ENCODE measurements at regions not wholly inside any gene's neighbourhood (a gene's known extent, or its start where the extent isn't known, plus 50 kb on each side); places are given as distances from the start of the nearest gene placed in this dataset.

DNA sequence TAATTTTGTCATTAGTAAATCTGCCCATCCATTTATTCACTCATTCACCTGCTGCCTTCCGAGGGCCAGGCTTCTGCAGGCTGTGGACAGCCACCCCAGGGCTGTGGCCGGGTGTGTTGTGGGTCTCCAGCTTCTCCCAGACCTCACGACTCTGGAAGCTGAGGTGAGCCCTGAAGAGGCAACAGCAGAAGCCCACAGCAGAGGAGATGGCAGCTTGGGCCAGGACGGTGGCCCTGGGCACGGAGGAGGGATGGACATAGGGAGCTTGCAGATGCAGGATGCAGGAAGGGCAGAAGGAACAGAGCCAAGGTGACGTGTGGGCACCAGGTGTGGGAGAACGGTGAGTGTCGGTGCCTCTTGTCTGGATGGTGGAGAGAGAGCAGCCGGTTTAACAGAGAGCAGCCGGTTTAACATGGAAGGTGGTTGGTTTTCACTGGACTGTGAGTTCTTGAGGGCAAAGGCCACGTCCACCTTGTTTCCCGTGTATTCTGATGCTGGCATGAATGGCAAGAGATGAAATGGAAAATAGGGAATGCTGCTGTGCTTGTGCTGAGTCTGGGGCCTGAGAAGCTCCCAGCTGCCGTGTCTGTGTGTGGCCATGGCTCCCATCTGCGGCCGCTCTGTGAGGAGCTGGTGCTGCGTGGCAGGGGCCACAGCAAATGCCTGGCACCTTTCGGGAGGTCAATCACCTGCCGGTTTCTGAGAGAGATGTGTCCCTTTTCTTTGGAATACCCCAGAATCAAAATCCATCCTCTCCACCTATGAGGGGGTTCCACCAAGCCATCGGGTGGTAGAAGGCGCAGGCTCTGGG lies 669.9 kb downstream of the BRD1 start:
- WGBS, 3 donors = 78 to 82% (median 80%) methylated on average over 20 of the region's 20 CpGs
- Histone ChIP-seq H3K4me3 (no peak overlapping the region), H3K27ac (no peak overlapping the region), H3K27me3 (ENCODE audit: insufficient read depth in 3 of 3, low read length in 2 of 3) (peaks cover 0 to 16% (median 2%) of the 10 kb centered on the region in 3 donors), H3K4me1 (no peaks in the 10 kb centered on the region), H3K9me3 (no peaks in the 10 kb centered on the region), H3K36me3 (ENCODE audit: insufficient read depth in 1 of 2, low read depth in 1 of 2) (no peaks in the 10 kb centered on the region)
- intact Hi-C loops (cut with DNase I) = loop anchor here in 1 of 2 donors (10.0 kb wide), 1 partner anchor 63 kb away; no protein-coding TSS in a partner anchor
- DNase-seq (no peak), ATAC-seq (no peak)
- TF ChIP-seq, protein P1, sequence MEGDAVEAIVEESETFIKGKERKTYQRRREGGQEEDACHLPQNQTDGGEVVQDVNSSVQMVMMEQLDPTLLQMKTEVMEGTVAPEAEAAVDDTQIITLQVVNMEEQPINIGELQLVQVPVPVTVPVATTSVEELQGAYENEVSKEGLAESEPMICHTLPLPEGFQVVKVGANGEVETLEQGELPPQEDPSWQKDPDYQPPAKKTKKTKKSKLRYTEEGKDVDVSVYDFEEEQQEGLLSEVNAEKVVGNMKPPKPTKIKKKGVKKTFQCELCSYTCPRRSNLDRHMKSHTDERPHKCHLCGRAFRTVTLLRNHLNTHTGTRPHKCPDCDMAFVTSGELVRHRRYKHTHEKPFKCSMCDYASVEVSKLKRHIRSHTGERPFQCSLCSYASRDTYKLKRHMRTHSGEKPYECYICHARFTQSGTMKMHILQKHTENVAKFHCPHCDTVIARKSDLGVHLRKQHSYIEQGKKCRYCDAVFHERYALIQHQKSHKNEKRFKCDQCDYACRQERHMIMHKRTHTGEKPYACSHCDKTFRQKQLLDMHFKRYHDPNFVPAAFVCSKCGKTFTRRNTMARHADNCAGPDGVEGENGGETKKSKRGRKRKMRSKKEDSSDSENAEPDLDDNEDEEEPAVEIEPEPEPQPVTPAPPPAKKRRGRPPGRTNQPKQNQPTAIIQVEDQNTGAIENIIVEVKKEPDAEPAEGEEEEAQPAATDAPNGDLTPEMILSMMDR (IDR thresholded peaks at IDR 0.05) = no peak

DNA sequence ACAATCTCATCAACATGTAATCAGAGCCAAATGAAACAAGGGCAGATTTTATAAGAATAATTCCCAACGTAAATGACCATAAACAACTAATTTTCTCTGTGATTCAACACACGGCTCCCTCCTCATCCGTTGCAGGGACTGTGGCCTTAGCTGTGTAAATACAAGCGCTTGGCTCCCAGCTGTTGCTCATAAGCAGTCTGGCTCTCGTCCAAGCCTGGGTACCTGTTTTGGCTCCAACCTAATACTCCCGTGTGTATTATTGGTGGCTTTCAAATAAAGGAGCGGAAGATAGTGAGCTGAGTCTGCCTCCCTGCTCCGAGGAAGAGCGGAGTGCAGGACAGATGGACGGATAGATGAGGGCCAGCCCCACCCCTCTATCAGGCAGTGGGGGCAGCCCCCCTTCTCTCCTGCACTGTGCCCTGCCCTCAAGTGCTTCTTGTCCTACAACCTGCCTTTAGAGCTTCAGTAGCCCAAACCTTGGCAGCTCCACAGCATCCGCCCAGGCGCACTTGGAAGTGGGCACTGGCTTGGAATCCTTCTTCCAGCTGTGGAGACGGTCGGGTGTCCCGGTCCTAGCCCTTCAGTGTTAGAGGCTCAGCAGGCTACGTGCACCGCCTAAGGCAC lies 670.9 kb downstream of the BRD1 start:
- whole genome bisulfite sequencing, 3 donors = 35 to 43% (median 36%) methylated on average over 17 of the region's 17 CpGs
- H3K27me3 ChIP-seq (ENCODE audit: insufficient read depth in 3 of 3, low read length in 2 of 3) = peaks cover 0 to 13% (median 2%) of the 10 kb centered on the region in 3 donors

DNA sequence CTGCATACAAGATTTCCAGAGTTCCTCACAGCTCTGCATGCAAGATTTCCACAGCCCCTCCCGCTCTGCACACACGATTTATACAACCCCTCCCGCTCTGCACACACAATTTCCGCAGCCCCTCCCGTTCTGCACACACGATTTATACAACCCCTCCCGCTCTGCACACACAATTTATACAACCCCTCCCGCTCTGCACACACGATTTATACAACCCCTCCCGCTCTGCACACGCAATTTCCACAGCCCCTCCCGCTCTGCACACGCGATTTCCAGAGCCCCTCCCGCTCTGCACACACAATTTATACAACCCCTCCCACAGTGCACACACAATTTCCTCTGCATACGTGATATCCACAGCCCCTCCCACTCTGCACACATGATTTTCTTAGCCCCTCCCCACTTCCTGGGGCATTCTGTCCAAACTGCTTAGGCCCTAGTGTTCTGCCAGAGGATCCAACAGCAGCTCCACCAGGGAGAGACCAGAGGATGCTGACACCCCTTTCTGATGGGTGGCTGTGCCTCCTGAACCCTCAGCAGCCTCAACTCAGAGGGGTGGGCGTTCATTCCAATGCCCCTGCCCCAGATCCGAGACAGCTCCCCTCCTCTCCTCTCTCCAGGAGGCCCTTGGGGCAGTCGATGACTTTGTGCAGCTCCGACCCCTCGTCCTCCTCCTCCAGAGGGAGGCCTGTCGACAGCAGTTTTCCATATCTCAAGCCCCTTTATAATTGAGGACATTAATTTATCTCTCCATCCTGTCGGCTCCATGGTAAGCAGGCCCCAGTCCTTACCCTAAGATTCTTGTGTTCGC lies 671.7 kb downstream of the BRD1 start:
- intact Hi-C loops (cut with DNase I) = loop anchor here in 1 of 2 donors (10.0 kb wide), 1 partner anchor 61 kb away; no protein-coding TSS in a partner anchor
- no peaks in the 10 kb centered on the region for H3K9me3 ChIP-seq
- peaks cover 0 to 14% (median 1%) of the 10 kb centered on the region in 3 donors for H3K27me3 ChIP-seq (ENCODE audit: insufficient read depth in 3 of 3, low read length in 2 of 3)
- H3K4me3 ChIP-seq = no peak overlapping the region
- H3K4me1 ChIP-seq = no peaks in the 10 kb centered on the region
- TF ChIP-seq, protein P1 (IDR thresholded peaks at IDR 0.05) = no peak
- no peaks in the 10 kb centered on the region for H3K36me3 ChIP-seq (ENCODE audit: insufficient read depth in 1 of 2, low read depth in 1 of 2)
- DNase-seq (no peak), ATAC-seq (no peak)
- WGBS, 3 donors = 58 to 67% (median 64%) methylated on average over 23 to 24 of the region's 24 CpGs
- H3K27ac ChIP-seq = no peak overlapping the region

More for the DNA sequence above, 670.9 kb downstream of the BRD1 start:
- TF ChIP-seq, protein P1 (IDR thresholded peaks at IDR 0.05) = no peak
- ATAC-seq = no peak
- H3K9me3 ChIP-seq = no peaks in the 10 kb centered on the region
- H3K36me3 ChIP-seq (ENCODE audit: insufficient read depth in 1 of 2, low read depth in 1 of 2) = no peaks in the 10 kb centered on the region
- intact Hi-C loops (cut with DNase I) = loop anchor here in 1 of 2 donors (10.0 kb wide), 1 partner anchor 62 kb away; no protein-coding TSS in a partner anchor
- H3K4me1 ChIP-seq = no peaks in the 10 kb centered on the region
- H3K4me3 ChIP-seq = no peak overlapping the region
- H3K27ac ChIP-seq = no peak overlapping the region
- DNase-seq = no peak

DNA sequence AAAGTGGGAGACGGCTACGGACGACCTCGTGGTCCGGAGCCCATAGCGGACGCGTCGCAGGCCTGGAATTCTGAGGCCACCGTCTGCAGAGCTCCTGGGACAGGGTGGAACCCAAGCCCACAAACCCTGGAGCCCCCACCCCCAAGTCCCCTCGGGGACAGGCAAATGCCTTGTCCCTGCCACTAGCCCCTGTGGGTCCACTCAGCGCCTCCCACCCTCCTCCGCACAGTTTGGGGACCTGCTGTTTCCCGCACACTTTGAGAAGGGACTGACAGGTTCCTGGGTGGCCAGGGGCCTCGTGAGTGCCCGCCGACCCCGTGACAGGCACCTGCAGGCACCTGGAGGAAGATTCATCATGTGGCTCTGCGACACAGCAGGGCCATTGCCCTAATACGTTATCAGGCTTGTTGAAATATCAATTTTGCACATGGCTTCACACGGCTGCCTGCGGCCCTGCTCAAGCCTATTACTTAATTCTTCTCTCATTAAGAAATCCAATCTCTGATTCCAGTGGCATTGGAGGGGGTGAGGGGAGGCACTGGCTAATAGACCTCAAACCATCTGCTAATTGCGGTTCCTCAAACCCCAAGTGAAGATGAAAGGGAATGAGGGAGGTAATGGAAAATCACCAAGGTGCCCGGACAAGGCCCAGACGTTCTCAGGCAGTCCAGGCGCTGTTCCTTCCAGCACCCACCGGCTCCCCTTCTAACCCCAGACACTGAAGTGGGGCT lies 672.5 kb downstream of the BRD1 start:
- Histone ChIP-seq H3K27me3 (ENCODE audit: insufficient read depth in 3 of 3, low read length in 2 of 3) (peaks cover 0 to 13% (median 1%) of the 10 kb centered on the region in 3 donors), H3K4me1 (no peaks in the 10 kb centered on the region), H3K27ac (no peak overlapping the region), H3K36me3 (ENCODE audit: insufficient read depth in 1 of 2, low read depth in 1 of 2) (no peaks in the 10 kb centered on the region), H3K4me3 (no peak overlapping the region), H3K9me3 (no peaks in the 10 kb centered on the region)
- intact Hi-C loops (cut with DNase I) = loop anchor here in 1 of 2 donors (10.0 kb wide), 1 partner anchor 60 kb away; no protein-coding TSS in a partner anchor
- TF ChIP-seq, protein P1 (IDR thresholded peaks at IDR 0.05) = no peak
- DNase-seq (no peak), ATAC-seq (no peak)
- 63 to 70% (median 68%) methylated on average over 27 of the region's 27 CpGs for WGBS, 3 donors

Measured in psoas muscle (tissue), 7 donors.